ENCODE measurements at regions not wholly inside any gene's neighbourhood (a gene's known extent, or its start where the extent isn't known, plus 50 kb on each side); places are given as distances from the start of the nearest gene placed in this dataset.

DNA sequence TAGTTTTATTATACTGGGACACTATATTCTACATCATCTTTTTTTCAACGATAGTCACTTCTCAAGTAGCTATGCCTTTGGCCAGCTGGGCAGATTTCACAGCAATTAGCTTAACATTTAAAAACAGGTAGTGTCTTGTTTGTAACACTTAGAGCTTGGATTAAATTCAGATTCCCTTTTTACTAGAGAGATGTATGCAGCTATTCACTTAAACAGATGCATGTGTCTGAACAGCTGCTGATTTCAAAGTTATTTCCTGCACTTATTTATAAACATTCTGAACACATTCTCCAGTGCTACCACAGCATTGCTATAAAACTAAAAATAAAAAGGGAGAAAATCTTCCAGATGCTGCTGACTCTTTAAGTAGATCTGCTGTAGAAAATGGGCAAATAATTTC is 637.2 kb downstream of the POM121L12 start:
- intact Hi-C loops (cut with micrococcal nuclease; ENCODE audit: unreplicated experiment) (no loop called here), in situ Hi-C loops (cut with HindIII; ENCODE audit: low pct_unique_long_range_greater_than_20kb, low sequenced_read_pairs) (no loop called here)
- Histone ChIP-seq H3K36me3 (ENCODE audit: control insufficient read depth, insufficient read depth, low read length) (no peaks in the 10 kb centered on the region), H3K27ac (ENCODE audit: low read length) (no peak overlapping the region), H3K4me1 (ENCODE audit: control insufficient read depth, insufficient read depth, low read length) (no peaks in the 10 kb centered on the region), H3K9me3 (ENCODE audit: control insufficient read depth, insufficient read depth, low read depth, low read length) (peaks cover 3% of the 10 kb centered on the region; the same call in 1 of the 2 replicates), H3K27me3 (ENCODE audit: control insufficient read depth, insufficient read depth, low read length) (no peaks in the 10 kb centered on the region), H3K4me3 (ENCODE audit: low read depth in 2 of 2, low read length in 2 of 2) (no peak overlapping the region)
- CTCF ChIA-PET: no interaction called here
- TF ChIP-seq TCF7L2 (IDR thresholded peaks at IDR 0.05; ENCODE audit: low read depth, low read length) (no peak), POLR2AphosphoS5 (IDR thresholded peaks at IDR 0.05; ENCODE audit: low read depth, low read length) (no peak), SIN3A (IDR thresholded peaks at IDR 0.05; ENCODE audit: borderline replicate concordance, insufficient read depth, low read depth, low read length) (no peak)
- TF ChIP-seq, protein P1, sequence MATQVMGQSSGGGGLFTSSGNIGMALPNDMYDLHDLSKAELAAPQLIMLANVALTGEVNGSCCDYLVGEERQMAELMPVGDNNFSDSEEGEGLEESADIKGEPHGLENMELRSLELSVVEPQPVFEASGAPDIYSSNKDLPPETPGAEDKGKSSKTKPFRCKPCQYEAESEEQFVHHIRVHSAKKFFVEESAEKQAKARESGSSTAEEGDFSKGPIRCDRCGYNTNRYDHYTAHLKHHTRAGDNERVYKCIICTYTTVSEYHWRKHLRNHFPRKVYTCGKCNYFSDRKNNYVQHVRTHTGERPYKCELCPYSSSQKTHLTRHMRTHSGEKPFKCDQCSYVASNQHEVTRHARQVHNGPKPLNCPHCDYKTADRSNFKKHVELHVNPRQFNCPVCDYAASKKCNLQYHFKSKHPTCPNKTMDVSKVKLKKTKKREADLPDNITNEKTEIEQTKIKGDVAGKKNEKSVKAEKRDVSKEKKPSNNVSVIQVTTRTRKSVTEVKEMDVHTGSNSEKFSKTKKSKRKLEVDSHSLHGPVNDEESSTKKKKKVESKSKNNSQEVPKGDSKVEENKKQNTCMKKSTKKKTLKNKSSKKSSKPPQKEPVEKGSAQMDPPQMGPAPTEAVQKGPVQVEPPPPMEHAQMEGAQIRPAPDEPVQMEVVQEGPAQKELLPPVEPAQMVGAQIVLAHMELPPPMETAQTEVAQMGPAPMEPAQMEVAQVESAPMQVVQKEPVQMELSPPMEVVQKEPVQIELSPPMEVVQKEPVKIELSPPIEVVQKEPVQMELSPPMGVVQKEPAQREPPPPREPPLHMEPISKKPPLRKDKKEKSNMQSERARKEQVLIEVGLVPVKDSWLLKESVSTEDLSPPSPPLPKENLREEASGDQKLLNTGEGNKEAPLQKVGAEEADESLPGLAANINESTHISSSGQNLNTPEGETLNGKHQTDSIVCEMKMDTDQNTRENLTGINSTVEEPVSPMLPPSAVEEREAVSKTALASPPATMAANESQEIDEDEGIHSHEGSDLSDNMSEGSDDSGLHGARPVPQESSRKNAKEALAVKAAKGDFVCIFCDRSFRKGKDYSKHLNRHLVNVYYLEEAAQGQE (IDR thresholded peaks at IDR 0.05; ENCODE audit: insufficient read depth in 1 of 2, low read depth in 2 of 2, low read length in 1 of 2): no peak
- TF ChIP-seq, protein P2, sequence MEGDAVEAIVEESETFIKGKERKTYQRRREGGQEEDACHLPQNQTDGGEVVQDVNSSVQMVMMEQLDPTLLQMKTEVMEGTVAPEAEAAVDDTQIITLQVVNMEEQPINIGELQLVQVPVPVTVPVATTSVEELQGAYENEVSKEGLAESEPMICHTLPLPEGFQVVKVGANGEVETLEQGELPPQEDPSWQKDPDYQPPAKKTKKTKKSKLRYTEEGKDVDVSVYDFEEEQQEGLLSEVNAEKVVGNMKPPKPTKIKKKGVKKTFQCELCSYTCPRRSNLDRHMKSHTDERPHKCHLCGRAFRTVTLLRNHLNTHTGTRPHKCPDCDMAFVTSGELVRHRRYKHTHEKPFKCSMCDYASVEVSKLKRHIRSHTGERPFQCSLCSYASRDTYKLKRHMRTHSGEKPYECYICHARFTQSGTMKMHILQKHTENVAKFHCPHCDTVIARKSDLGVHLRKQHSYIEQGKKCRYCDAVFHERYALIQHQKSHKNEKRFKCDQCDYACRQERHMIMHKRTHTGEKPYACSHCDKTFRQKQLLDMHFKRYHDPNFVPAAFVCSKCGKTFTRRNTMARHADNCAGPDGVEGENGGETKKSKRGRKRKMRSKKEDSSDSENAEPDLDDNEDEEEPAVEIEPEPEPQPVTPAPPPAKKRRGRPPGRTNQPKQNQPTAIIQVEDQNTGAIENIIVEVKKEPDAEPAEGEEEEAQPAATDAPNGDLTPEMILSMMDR (IDR thresholded peaks at IDR 0.05): no peak
- ATAC-seq (no peak), DNase-seq (ENCODE audit: low read depth, low spot score) (no peak)
- POLR2A ChIA-PET: no interaction called here
- BruUV-seq (replicated peaks): no TSS peak

DNA sequence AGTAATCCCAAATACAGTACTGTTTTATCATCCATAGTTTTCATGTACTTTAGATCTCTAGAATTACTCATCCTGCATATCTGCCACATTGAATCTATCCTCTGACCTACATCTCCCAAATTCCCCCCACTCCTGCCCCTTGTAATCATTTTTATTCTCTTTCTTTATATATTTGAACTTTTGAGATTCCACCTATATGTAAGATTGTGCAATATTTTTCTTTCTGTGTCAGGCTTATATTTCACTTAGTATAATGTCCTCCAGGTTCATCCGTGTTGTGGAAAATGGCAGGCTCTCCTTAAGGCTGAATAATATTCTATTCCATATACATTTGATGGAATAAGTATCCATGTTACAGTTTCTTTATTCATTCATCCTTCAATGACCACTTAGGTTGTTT is 640.4 kb downstream of the POM121L12 start:
- POLR2A ChIA-PET: no interaction called here
- H3K4me3 ChIP-seq (ENCODE audit: low read depth in 2 of 2, low read length in 2 of 2): no peak overlapping the region
- ATAC-seq (no peak), DNase-seq (ENCODE audit: low read depth, low spot score) (no peak)
- in situ Hi-C loops (cut with HindIII; ENCODE audit: low pct_unique_long_range_greater_than_20kb, low sequenced_read_pairs) (no loop called here), intact Hi-C loops (cut with micrococcal nuclease; ENCODE audit: unreplicated experiment) (no loop called here)
- H3K9me3 ChIP-seq (ENCODE audit: control insufficient read depth, insufficient read depth, low read depth, low read length): peaks cover 1% of the 10 kb centered on the region; the same call in 1 of the 2 replicates
- H3K36me3 ChIP-seq (ENCODE audit: control insufficient read depth, insufficient read depth, low read length): no peaks in the 10 kb centered on the region
- no peak overlapping the region for H3K27ac ChIP-seq (ENCODE audit: low read length)
- BruUV-seq (replicated peaks): no TSS peak
- TF ChIP-seq SIN3A (IDR thresholded peaks at IDR 0.05; ENCODE audit: borderline replicate concordance, insufficient read depth, low read depth, low read length): no peak
- TF ChIP-seq, protein P1 (IDR thresholded peaks at IDR 0.05; ENCODE audit: insufficient read depth in 1 of 2, low read depth in 2 of 2, low read length in 1 of 2): no peak
- TF ChIP-seq, protein P2 (IDR thresholded peaks at IDR 0.05): no peak
- TF ChIP-seq POLR2AphosphoS5 (IDR thresholded peaks at IDR 0.05; ENCODE audit: low read depth, low read length): no peak
- no peak for TF ChIP-seq TCF7L2 (IDR thresholded peaks at IDR 0.05; ENCODE audit: low read depth, low read length)
- H3K27me3 ChIP-seq (ENCODE audit: control insufficient read depth, insufficient read depth, low read length): no peaks in the 10 kb centered on the region
- H3K4me1 ChIP-seq (ENCODE audit: control insufficient read depth, insufficient read depth, low read length): no peaks in the 10 kb centered on the region
- CTCF ChIA-PET: no interaction called here
